ENCODE measurements at regions not wholly inside any gene's neighbourhood (a gene's known extent, or its start where the extent isn't known, plus 50 kb on each side); places are given as distances from the start of the nearest gene placed in this dataset.

- no peak for DNase-seq (ENCODE audit: low spot score)
Measured at GRCh38 chr11:23041001-23041503, 180.8 kb upstream of the CCDC179 start.

- DNase-seq (ENCODE audit: low spot score), result no peak
Measured at GRCh38 chr11:23058656-23059055, 198.4 kb upstream of the CCDC179 start.

GRCh38 chr11:23063276-23063675, 203.0 kb upstream of the CCDC179 start:
- no peak for DNase-seq (ENCODE audit: low spot score)

GRCh38 chr11:23078289-23078971, 218.2 kb upstream of the CCDC179 start:
- no peak for DNase-seq (ENCODE audit: low spot score)

- no peak for DNase-seq (ENCODE audit: low spot score)
Measured at GRCh38 chr11:23079382-23079813, 219.1 kb upstream of the CCDC179 start.

- no peak for DNase-seq (ENCODE audit: low spot score)
Measured at GRCh38 chr11:23087407-23087806, 227.1 kb upstream of the CCDC179 start.

GRCh38 chr11:23090659-23091058, 230.4 kb upstream of the CCDC179 start:
- no peak for DNase-seq (ENCODE audit: low spot score)

GRCh38 chr11:23095650-23096189, 235.4 kb upstream of the CCDC179 start:
- no peak for DNase-seq (ENCODE audit: low spot score)

GRCh38 chr11:23097891-23098290, 237.6 kb upstream of the CCDC179 start:
- DNase-seq (ENCODE audit: low spot score), result no peak

GRCh38 chr11:23099256-23099655, 239.0 kb upstream of the CCDC179 start:
- DNase-seq (ENCODE audit: low spot score), result no peak

- no peak for DNase-seq (ENCODE audit: low spot score)
Measured at GRCh38 chr11:23100726-23101125, 240.5 kb upstream of the CCDC179 start.

GRCh38 chr11:23103416-23103815, 243.1 kb upstream of the CCDC179 start:
- DNase-seq (ENCODE audit: low spot score), result no peak

GRCh38 chr11:23111527-23111926, 251.3 kb upstream of the CCDC179 start:
- DNase-seq (ENCODE audit: low spot score), result no peak

- DNase-seq (ENCODE audit: low spot score), result no peak
Measured at GRCh38 chr11:23112390-23112789, 252.1 kb upstream of the CCDC179 start.

GRCh38 chr11:23112987-23113886, 253.0 kb upstream of the CCDC179 start:
- DNase-seq (ENCODE audit: low spot score), result no peak

- no peak for DNase-seq (ENCODE audit: low spot score)
Measured at GRCh38 chr11:23113887-23114216, 253.6 kb upstream of the CCDC179 start.

GRCh38 chr11:23123753-23124152, 263.5 kb upstream of the CCDC179 start:
- DNase-seq (ENCODE audit: low spot score), result no peak

- no peak for DNase-seq (ENCODE audit: low spot score)
Measured at GRCh38 chr11:23124249-23124648, 264.0 kb upstream of the CCDC179 start.

GRCh38 chr11:23124996-23125395, 264.7 kb upstream of the CCDC179 start:
- DNase-seq (ENCODE audit: low spot score), result no peak

- no peak for DNase-seq (ENCODE audit: low spot score)
Measured at GRCh38 chr11:23127706-23128105, 267.4 kb upstream of the CCDC179 start.

- DNase-seq (ENCODE audit: low spot score), result no peak
Measured at GRCh38 chr11:23134627-23135026, 274.4 kb upstream of the CCDC179 start.

- DNase-seq (ENCODE audit: low spot score), result no peak
Measured at GRCh38 chr11:23138761-23139160, 278.5 kb upstream of the CCDC179 start.

- no peak for DNase-seq (ENCODE audit: low spot score)
Measured at GRCh38 chr11:23143022-23143421, 282.7 kb upstream of the CCDC179 start.

Measured in hematopoietic multipotent progenitor cell treated with erythropoietin and hydrocortisone succinate and interleukin-3 and kit ligand, for 15 days (in vitro differentiated cells).